Urothelium cell line (cell line): ENCODE measurements at regions not wholly inside any gene's neighbourhood (a gene's known extent, or its start where the extent isn't known, plus 50 kb on each side); places are given as distances from the start of the nearest gene placed in this dataset.
"Not testable (repeated sequence)": the region's sequence is repeated elsewhere in the genome, so short reads cannot be mapped to it uniquely, and the experiment has no call there.

ENCODE experiments used
- DNase-seq: peaks from one replicate; pipeline ENCODE4 v3.0.0; 2011; ENCODE audit warnings: low spot score, mixed read lengths
- FAIRE-seq: peaks from 2 replicates; lab custom pipeline; 2011; peaks lifted over from hg19 to GRCh38; lab: Jason Lieb, UNC

DNA sequence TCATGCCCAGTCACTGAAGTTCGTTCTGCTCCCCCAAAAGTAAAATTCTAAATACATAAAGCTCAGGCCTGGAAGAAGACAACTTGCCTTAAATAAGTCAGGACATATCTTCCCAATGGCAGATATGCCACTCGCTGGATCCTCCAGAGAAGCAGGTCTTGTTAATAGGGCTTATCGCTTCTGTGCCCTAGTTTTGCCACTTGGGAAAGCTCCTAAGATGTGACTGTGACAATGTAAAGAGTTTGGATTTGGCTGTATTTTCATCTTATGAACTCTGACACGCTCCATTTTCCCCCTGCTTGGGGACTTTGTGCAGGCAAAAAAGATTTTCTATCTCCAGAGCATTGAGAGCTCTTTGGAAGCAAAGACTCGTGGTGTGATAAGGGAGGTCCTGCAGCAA, 279.9 kb downstream of the WDR11 start:
- FAIRE-seq: no peak
- DNase-seq: no peak

DNA sequence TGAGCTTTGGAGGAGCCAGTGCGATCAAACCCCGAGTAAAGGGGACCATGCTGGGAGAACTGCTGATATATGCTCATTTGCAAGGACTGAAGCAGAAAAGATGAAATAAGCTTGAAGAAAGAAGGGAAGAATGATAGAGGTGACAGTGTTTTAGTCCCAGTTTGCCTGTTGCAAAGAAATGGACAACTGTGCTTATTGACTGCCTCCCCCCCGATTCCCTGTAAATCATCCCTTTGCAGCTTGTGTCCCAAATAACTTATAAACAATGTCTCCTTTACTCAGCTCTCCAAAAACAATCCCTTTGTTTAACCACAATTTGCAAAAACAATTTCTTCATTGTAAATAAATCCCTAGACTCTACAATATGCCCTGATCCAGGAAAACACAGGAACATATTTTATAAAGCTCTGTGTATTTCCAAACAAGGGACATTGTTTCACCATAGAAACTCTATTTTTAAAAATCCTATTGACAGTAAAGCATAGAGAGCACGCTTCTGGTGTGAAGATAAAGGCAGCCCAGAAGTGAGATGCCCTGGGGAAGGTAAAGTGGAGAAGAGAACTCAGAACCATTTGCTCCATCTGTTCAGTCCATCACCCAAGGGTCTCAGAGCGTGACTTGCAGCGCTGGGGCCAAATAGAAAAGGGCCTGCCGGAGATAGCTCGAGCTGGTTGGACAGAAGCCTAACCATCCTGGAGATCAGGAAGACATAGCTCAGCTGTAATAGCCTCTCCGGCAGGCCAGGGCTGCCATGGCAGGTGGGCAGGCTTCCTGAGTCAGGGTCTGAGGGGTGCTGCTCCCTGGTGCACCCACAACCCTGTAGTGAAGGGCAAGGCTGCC, 280.5 kb downstream of the WDR11 start:
- DNase-seq (no peak), FAIRE-seq (no peak)

DNA sequence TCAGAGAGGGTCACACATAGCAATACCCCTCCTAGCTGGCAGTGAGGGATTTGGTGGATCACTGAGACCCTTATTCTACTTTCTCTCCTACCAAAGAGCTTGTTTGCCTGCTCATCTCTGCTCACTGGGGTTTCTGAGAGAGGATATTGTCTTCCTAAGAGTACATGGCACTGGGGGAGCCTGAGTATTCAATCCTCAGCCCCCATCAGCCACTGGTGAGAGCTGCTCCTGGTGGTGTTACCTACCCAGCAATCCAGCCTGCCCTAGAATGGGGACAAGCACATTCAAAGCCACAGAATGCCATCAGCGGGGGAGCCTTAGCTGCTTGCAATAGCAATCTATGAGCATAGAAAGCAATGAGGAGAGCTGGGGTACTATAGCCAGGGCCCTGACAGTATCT, 281.1 kb downstream of the WDR11 start:
- DNase-seq (no peak), FAIRE-seq (no peak)

DNA sequence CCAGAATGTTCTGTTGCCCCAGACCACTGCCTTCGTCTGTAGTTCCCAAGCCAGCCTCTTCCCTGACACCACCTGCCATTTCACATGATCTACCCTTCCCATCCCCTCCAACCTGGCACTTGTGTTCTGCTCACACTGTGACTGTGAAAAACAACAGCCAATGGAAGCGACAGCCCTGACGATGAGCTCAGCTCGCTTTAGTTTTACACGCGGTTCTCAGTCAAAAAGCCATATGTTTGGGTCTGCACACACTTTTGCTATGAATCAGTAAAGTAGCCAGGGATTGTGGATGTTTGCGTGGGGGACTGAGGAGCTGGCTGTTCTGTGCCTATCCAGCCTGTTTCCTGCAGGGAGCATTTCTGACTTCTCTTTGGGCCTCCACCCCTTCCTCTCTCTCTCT, 282.7 kb downstream of the WDR11 start:
- DNase-seq (no peak), FAIRE-seq (no peak)

DNA sequence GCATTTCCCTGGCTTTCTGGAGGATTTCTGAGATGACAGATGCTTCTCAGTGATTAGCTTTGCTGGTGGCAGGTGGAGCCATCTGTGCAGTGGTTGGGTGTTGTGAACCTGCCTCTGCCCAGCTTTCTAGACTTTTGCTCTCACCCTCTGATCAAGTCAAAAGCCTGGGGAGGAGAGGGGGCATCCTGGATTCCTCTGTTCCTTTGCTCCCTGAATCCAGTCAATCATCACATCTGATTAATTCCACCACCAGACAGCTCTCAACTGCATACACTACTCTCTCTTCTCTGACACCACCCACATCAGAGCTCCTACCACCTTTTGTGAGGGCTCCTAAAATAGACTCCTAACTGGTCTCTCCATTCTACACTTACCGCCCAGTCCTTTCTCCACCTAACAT, 283.5 kb downstream of the WDR11 start:
- no peak for DNase-seq
- FAIRE-seq: no peak

DNA sequence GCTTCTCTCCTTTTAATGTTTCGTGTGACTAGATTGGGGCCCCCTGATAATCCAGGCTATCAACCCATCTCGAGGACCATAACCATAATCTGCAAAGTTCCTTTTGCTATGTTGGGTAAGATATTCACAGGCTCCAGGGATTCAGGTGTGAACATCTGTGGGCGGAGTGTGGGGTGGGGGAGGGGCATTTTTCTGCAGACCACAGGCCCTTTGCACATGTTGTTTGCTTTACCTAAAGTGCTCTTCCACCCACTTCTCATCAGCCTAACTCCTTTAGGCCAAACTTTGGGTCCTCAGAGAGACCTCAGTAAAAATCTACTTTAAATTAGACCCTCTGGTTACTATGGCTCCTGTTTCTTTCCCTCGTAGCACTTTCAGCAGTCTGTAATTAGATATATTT, 284.4 kb downstream of the WDR11 start:
- DNase-seq: no peak
- FAIRE-seq: no peak

DNA sequence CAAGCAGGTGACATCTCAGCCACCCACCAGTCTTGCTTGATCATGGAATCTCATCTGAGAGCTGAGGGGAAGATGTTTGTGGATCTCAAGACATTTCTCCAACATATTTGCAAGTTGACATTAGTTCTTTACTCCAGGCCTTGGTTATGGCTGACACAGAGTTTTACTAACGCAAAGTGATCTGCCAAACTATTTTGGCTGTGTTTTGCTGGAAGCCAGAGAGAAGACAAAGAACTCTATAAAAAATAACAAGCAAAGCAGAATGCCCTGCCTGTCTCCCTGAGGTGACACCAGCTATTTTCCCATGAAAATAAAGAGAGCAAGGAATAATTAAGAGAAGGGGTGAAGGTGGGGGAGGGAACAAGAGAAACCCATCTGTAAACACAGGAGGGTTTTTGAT, 286.4 kb downstream of the WDR11 start:
- DNase-seq (no peak), FAIRE-seq (no peak)

DNA sequence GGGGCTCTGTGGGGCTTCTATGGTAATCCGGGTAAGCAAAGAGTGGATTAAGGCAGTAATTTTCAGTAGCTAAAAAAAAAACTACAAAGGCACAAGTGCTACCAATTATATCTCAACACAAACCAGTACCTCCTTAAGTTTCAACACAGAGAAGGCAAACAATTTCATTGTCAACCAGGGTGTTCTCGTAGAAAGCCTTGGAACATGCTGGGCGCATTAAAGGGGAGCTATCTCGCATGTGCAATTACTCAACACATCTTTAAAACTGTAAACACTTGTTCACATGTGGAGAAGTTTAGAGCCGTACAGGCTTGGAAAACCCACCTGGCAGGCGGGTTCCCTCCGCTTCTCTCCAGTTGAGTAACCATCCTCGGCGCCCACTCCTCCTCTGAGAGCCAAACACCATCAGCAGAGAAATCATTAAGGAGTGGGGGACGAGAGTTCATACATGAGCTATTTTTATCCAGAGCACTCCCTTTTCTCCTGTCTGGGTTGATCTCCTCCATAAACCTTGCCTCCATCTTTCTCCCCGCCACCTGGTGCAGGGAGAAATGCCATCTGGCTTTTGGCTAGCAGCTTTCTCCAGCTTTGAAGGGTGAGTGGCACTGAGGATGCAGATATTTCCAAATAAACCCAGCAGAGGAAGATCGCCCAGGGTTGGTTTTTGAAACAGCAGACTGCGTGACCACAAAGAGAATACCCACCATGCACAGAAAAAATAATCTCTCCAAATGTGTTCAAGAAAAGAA, 287.1 kb downstream of the WDR11 start:
- DNase-seq (no peak), FAIRE-seq (no peak)

DNA sequence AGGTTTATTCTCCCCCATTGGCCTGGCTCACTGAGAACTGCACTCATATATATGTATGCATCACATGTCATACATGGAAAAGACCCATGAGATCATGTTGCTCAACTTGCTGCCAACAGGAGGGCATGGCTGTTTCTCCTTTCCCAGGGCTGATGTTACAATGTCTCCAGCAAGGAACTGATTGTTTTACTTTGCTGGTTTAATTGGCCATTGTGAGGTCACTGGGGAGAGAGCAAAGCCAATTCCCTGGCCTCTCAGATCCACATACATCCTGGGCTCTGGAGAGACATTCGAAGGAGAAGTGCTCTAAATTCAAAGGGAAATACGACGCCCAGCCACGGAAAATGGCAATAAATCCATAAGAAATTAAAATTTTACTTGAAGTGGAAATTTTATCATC, 287.8 kb downstream of the WDR11 start:
- no peak for FAIRE-seq
- DNase-seq: no peak

DNA sequence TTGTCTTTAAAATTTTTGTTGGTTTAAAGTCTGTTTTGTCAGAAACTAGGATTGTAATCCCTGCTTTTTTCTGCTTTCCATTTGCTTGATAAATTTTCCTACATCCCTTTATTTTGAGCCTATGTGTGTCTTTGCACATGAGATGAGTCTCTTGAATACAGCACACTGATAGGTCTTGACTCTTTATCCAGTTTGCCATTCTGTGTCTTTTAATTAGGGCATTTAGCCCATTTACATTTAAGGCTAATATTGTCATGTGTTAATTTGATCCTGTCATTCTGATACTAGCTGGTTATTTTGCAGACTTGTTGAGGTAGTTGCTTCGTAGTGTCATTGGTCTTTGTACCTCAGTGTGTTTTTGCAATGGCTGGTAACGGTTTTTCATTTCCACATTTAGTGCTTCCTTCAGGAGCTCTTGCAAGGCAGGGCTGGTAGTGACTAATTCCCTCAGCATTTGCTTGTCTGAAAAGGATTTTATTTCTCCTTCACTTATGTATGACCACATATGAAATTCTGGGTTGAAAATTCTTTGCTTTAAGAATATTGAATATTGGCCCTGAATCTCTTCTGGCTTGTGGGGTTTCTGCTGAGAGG, 294.7 kb downstream of the WDR11 start:
- DNase-seq, FAIRE-seq: not testable (repeated sequence)

DNA sequence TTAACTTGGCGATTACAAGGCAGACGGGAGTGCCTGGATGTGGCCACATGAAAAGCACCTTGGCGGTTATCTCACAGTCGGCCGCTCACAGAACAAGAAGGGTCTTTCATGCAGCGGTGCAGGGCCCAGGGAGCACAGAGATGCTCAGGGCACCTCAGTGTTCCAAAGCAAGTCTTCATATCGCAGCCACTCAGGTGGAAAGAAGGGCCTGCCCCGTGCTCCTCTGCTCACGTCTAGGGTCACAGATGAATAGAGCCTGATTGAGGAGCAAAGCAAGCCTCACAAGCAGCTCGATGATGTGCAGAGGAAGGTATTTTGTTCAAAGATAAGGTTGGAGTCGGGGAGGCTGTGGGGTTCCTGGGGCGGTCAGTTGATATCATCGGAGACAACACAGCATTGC, 297.8 kb downstream of the WDR11 start:
- DNase-seq: no peak
- no peak for FAIRE-seq

DNA sequence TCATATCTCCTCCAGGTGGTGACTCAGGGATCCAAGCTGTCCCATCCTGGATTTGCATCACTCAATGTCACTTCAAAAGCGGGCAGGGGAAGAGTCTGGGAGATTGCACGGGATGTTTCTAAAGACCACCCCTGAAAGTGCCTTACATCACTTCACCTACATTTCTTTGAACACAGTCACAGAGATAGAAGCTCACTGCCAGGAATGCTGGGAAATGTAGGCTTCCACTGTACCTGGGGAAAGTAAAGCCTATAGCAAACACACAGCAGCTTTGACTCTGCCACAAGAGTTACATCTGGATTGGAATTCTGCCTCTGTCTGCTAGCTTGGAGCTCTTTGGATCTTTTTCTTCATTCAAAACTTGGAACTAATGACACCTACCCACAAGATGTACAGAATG, 300.9 kb downstream of the WDR11 start:
- DNase-seq: no peak
- FAIRE-seq: no peak

DNA sequence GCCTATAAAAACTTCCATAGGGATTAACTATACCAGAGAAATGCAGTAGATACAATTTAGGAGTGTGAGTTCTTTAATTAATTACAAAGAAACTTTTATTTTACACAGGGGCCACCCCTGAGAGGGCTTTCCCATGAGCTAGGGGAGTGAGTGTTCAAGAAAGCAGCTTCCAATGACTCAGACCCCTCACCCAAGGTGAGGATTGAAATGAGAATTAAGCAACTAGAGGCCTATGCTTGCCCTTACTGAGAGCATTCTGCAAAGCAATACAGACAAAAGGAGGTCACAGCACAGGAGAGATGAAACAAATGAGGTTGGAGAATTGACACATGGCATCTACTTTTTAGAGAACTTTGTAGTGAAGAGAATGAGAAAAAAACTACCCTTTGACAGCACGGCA, 301.8 kb downstream of the WDR11 start:
- no peak for FAIRE-seq

DNA sequence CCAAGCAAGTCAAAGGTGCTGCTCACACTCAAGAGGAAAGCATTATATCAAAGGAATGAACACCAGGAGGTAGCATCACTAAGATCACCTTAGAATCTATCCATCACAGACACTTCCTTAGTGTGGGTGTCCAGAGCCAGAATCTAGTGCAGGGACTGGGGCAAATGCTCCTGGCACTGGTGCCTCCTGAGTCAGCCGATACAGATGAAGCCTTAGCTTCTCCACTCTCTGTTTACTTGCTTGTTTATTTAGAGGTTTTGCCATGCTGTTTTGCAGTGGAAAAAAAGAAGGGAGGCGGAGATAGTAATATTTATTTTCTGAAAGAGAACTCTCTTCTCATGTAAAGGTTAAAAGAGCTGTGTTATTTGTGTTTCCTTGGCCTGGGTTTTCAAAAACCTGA, 303.1 kb downstream of the WDR11 start:
- DNase-seq (no peak), FAIRE-seq (no peak)

More for the DNA sequence above, 301.8 kb downstream of the WDR11 start:
- DNase-seq: no peak

DNA sequence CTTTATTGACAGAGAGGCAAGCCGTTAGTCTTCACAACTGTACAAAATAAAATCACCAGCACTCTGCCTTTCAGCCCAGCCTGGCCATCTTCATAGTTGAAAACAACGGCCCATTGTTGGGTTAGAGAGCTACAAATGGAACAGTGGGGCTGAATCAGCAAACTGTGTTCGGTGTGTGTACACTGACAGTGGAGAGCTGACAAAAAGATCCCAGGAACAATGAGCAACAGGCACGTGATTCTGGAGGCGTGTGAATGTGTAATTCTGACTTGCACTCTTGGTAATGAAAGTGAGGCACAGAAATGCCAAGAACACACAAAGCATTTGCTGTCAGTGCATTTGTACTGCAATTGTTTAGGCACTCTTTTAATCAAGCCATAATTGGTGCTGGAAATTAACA, 303.7 kb downstream of the WDR11 start:
- FAIRE-seq: peak; percentile 23

DNA sequence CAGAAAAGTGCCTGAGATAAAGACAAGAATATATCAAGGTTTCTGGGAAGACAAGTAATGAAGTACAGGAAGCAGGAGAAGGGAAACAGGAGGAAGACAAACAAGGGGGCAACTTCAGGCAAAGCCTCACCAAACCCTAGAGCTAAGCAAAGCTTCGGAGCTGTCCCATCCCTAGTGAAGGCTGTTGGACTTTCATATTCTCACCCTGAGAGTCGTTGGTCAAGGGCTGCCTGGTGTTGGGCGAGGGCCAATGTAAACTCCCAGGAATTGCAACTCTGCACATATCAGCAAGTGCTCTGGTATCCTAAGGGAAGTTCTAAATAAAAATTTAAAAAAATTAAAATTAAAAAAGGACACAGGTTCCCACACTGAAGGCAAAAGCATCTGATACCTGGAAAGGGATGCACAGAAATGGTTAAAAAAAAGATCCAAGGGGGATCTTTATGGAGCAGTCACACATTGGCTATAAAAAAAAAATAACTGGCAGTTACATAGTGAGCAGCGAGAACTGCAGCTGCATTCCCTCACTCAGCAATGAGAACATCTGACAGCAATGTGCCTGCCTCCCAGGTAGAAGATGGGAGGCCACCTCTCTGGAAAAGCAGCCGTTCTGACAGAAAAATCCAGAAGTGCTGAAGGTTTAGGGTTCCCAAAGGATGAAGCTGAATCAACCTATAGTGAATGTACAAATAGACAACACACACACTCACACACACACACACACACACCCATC, 304.7 kb downstream of the WDR11 start:
- DNase-seq (no peak), FAIRE-seq (no peak)

More for the DNA sequence above, 303.7 kb downstream of the WDR11 start:
- DNase-seq: peak; percentile 67

DNA sequence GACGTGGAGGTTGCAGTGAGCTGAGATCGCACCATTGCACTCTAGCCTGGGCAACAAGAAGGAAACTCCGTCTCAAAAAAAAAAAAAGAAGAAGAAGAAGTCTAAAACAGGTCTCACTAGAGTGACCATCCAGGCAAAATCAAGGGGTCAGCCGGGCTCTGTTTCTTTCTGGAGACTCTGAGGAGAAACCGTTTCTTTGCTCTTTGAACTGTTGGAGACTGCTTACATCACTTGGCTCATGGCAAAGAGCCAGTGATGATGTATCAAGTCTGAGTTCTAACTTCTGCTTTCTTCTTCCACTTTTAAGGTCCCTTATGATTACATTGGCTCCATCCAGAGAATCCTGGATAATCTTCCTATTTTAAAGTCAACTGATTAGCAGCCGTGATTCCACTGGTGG, 306.8 kb downstream of the WDR11 start:
- FAIRE-seq (no peak), DNase-seq (no peak)

DNA sequence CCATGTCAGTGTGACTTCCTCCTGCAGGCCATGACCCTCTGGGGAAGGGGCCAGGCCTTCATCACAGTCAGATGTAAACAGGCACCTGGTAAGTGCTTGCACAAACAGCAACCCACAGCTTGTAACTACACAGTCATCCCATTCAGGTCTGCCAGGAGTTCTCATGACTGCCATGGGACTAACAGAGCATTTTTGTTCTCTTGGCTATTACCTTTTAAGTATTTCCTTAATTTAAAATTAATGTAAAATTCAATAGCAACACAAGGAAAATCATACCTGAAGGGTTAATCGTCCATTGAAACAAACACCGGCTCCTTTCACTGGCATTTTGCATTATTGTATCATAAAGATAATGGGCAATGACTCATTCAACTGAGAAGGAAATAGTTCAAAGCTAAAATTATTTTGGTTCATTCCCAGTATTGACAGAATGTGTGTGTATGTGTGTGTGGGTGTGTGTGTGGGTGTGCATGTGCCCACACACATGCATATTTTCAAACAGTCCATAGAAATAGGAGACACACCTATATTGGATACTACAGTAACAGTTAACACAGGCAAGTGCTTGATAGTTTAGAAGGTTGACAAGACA, 307.9 kb downstream of the WDR11 start:
- DNase-seq: peak; percentile 40
- peak; percentile 42 for FAIRE-seq

DNA sequence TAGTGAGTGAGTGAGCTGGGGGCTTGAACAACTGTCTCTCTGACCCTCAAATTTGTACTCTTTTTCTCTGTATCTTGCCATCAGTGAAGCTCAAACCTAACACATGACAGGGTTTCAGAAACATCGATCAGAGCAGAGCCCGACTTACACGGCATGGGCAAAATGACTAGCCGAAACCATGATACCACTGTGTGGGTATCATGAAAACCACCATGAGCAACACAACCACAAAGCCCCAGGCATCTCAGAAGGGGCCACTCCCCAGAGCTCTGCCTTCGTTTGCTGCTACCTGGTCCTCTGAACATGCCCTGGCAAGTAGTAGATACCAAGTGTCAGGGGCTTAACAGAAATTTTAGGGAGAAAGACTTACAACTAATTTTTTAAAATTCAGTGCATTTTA, 308.5 kb downstream of the WDR11 start:
- DNase-seq: peak; percentile 47
- no peak for FAIRE-seq

DNA sequence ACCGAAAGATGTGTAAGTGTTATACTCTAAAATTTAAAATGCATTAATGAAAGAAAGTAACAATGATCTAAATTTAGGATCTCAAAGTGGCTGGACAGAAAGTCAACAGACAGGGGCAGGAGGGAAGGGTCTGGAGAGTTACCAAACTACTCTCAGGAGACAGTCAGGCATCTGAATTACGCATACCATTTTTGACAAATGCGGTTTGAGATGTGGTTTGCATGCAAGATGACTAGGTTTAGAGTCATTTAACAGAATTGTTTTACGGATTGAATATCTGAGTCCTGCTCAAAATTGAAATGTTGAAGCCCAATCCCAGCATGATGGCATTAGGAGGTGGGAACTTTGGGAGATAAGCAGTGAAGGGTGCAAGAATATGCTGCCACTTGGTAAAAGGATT, 314.1 kb downstream of the WDR11 start:
- FAIRE-seq (no peak), DNase-seq (peak; percentile 61)
